IPS-20b (cell line): ENCODE measurements at regions not wholly inside any gene's neighbourhood (a gene's known extent, or its start where the extent isn't known, plus 50 kb on each side); places are given as distances from the start of the nearest gene placed in this dataset.
A peak's percentile ranks its signal among the peaks of the same experiment; 100 is the strongest.

Source experiments
- H3K27ac ChIP-seq: one replicate; pipeline ENCODE4 v1.5.1; 2013; ENCODE audit warnings: low read length
- H3K27me3 ChIP-seq: 2 replicates; pipeline ENCODE4 v1.6.1; 2013; ENCODE audit warnings: mild to moderate bottlenecking, low read length, inconsistent platforms; ENCODE audit not compliant: insufficient read depth
- H3K36me3 ChIP-seq: 2 replicates; pipeline ENCODE4 v1.6.1; 2013; ENCODE audit warnings: low read depth, mild to moderate bottlenecking, inconsistent platforms, low read length, moderate library complexity; ENCODE audit not compliant: insufficient read depth
- H3K4me1 ChIP-seq: 2 replicates; pipeline ENCODE4 v1.6.1; 2013; ENCODE audit warnings: mild to moderate bottlenecking, control low read depth, inconsistent platforms, low read length, moderate library complexity; ENCODE audit not compliant: insufficient read depth
- H3K4me3 ChIP-seq: 2 replicates; pipeline ENCODE4 v1.5.1; 2013; ENCODE audit warnings: mild to moderate bottlenecking, low read length, inconsistent platforms
- H3K9ac ChIP-seq: 2 replicates; pipeline ENCODE4 v1.6.1; 2013; ENCODE audit warnings: low read depth, mild to moderate bottlenecking, inconsistent platforms, low read length, moderate library complexity
- H3K9me3 ChIP-seq: 2 replicates; pipeline ENCODE4 v1.6.1; 2013; ENCODE audit warnings: mild to moderate bottlenecking, low read depth, low read length, inconsistent platforms; ENCODE audit not compliant: insufficient read depth

- H3K9me3 ChIP-seq = no peaks in the 10 kb centered on the region
- no peak overlapping the region for H3K4me3 ChIP-seq
- H3K4me1 ChIP-seq = no peaks in the 10 kb centered on the region
- H3K9ac ChIP-seq = no peak overlapping the region
- no peak overlapping the region for H3K27ac ChIP-seq
- no peaks in the 10 kb centered on the region for H3K36me3 ChIP-seq
- H3K27me3 ChIP-seq = no peaks in the 10 kb centered on the region
Observed at GRCh38 chr12:23001487-23001886, 376.5 kb downstream of the ETNK1 start.

DNA sequence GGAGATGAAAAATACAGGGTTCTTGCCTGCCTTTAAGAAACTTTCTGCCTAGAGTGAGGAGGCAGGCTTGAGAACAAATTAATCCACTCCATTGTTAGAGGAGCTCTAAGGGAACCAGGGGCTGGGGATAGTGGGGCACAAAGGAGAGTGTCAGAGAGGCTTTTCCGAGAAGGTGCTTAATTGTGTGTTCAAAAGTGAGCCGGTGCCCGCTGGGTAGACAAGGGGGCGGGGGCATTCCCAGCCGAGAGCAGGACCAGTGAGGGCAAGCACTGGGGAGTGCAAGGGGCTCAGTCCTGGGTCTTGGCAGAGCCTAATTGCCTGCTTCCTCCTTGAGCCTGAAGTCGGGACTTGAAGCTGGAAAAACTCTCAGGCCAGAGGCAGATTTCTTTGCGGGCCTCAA lies 377.4 kb downstream of the ETNK1 start:
- H3K4me3 ChIP-seq = no peak overlapping the region
- no peak overlapping the region for H3K27ac ChIP-seq
- H3K9ac ChIP-seq = no peak overlapping the region
- no peaks in the 10 kb centered on the region for H3K36me3 ChIP-seq
- H3K4me1 ChIP-seq = no peaks in the 10 kb centered on the region
- H3K27me3 ChIP-seq = no peaks in the 10 kb centered on the region
- H3K9me3 ChIP-seq = no peaks in the 10 kb centered on the region

DNA sequence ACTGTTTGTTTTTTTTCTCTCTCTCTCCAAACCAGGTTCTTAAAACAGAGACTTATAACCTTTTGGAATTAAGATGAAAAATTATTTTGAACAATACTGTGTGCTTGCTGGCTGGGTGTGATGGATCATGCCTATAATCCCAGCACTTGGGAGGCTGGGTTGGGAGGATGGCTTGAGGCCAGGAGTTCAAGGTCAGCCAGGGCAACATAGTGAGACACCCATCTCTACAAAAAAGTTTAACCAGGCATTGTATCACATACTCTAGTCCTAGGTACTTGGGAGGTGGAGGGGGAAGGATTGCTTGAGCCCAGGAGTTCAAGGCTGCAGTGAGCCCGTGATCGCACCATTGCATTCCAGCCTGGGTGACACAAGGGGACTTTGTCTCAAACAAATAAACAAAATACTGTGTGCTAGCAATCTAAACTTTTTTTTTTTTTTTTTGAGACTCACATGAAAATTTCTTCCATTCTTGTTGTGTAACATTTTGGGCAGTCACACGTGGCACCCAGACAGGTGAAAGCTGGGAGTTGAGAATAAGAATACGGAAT lies 379.6 kb downstream of the ETNK1 start:
- H3K9ac ChIP-seq = no peak overlapping the region
- H3K27ac ChIP-seq = no peak overlapping the region
- H3K4me3 ChIP-seq = no peak overlapping the region
- H3K36me3 ChIP-seq = no peaks in the 10 kb centered on the region
- H3K9me3 ChIP-seq = no peaks in the 10 kb centered on the region
- no peaks in the 10 kb centered on the region for H3K4me1 ChIP-seq
- H3K27me3 ChIP-seq = no peaks in the 10 kb centered on the region

DNA sequence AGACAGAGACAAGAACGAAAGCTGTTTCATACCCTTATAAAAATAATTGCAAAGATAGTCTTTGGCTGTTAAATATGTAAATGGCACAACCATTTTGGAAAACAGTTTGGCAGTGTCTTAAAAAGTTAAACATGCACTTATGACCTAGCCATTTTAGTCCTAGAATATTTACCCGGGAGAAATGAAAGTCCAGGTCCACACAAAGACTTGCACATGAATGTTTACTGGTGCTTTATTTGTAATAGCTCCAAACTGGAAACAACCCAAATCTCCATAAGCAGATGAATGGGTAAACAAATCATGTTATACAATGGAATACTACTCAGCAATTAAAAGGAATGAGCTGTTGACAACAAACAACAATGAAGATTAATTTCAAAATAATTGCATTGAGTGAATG lies 380.4 kb downstream of the ETNK1 start:
- H3K9me3 ChIP-seq = no peaks in the 10 kb centered on the region

GRCh38 chr12:23006413-23006812 lies 381.4 kb downstream of the ETNK1 start:
- H3K4me3 ChIP-seq = no peak overlapping the region
- H3K27ac ChIP-seq = no peak overlapping the region
- no peaks in the 10 kb centered on the region for H3K36me3 ChIP-seq
- H3K9me3 ChIP-seq = no peaks in the 10 kb centered on the region
- H3K4me1 ChIP-seq = no peaks in the 10 kb centered on the region
- no peaks in the 10 kb centered on the region for H3K27me3 ChIP-seq
- H3K9ac ChIP-seq = no peak overlapping the region

More for the DNA sequence above, 380.4 kb downstream of the ETNK1 start:
- Histone ChIP-seq H3K27ac (no peak overlapping the region), H3K36me3 (no peaks in the 10 kb centered on the region), H3K27me3 (no peaks in the 10 kb centered on the region), H3K4me3 (no peak overlapping the region), H3K4me1 (no peaks in the 10 kb centered on the region), H3K9ac (no peak overlapping the region)

- Histone ChIP-seq H3K4me3 (no peak overlapping the region), H3K9ac (no peak overlapping the region), H3K36me3 (no peaks in the 10 kb centered on the region), H3K27ac (no peak overlapping the region), H3K27me3 (no peaks in the 10 kb centered on the region), H3K4me1 (no peaks in the 10 kb centered on the region), H3K9me3 (no peaks in the 10 kb centered on the region)
Observed at GRCh38 chr12:23008623-23009022, 383.7 kb downstream of the ETNK1 start.

DNA sequence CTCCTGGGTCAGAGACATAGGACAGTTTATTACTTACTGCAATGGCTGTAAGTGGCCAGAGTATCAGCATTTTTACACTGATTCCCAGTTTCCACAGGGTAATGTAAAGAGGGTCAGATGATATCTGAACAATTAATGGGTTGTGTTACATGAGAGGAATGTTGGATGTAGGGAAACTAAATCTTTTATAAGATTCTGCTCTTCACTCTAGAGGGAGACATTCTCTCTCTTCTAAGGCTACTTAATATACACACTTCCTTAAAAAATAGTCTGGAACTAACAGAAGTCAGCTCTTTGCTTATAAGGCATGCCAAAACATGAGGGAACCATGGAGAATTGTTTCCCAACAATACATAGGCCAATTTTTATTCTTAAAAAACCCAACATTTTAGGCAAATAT lies 389.8 kb downstream of the ETNK1 start:
- Histone ChIP-seq H3K4me3 (no peak overlapping the region), H3K9ac (no peak overlapping the region), H3K4me1 (no peaks in the 10 kb centered on the region), H3K27me3 (no peaks in the 10 kb centered on the region), H3K9me3 (no peaks in the 10 kb centered on the region), H3K27ac (no peak overlapping the region), H3K36me3 (no peaks in the 10 kb centered on the region)

GRCh38 chr12:23025372-23026016 lies 400.5 kb downstream of the ETNK1 start:
- Histone ChIP-seq H3K36me3 (no peaks in the 10 kb centered on the region), H3K9me3 (no peaks in the 10 kb centered on the region), H3K4me1 (peaks cover 32% of the 10 kb centered on the region), H3K9ac (peak overlapping the region; percentile 13; the same call in 1 of the 2 replicates), H3K27ac (no peak overlapping the region), H3K27me3 (no peaks in the 10 kb centered on the region), H3K4me3 (peak overlapping the region; percentile 31; the same call in 1 of the 2 replicates)

GRCh38 chr12:23028158-23028802 lies 403.3 kb downstream of the ETNK1 start:
- Histone ChIP-seq H3K9ac (no peak overlapping the region), H3K36me3 (no peaks in the 10 kb centered on the region), H3K4me3 (no peak overlapping the region)

DNA sequence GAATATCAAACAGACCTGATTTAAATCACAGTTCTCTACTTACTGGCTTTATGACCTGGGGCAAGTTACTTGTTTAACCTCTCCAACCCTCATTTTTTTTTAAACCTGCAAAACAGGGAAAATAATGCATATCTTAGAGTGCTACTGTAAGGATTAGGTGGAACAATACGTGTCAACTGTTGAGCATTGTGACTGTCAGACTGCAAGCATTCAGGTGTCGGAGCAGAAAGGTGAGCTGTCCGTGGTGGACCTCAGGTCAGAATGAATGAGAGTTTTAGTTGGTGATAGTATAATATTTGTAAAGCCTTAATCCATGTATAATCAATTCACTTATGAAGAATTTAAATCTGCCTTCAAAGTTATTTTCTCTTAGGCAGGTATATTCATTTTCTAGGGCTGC lies 404.2 kb downstream of the ETNK1 start:
- no peaks in the 10 kb centered on the region for H3K9me3 ChIP-seq
- no peaks in the 10 kb centered on the region for H3K27me3 ChIP-seq
- no peak overlapping the region for H3K27ac ChIP-seq
- H3K9ac ChIP-seq = no peak overlapping the region
- H3K36me3 ChIP-seq = no peaks in the 10 kb centered on the region
- H3K4me3 ChIP-seq = no peak overlapping the region
- peaks cover 30% of the 10 kb centered on the region for H3K4me1 ChIP-seq

More at GRCh38 chr12:23028158-23028802, 403.3 kb downstream of the ETNK1 start:
- H3K4me1 ChIP-seq = peaks cover 34% of the 10 kb centered on the region
- H3K9me3 ChIP-seq = no peaks in the 10 kb centered on the region
- H3K27me3 ChIP-seq = no peaks in the 10 kb centered on the region
- no peak overlapping the region for H3K27ac ChIP-seq

DNA sequence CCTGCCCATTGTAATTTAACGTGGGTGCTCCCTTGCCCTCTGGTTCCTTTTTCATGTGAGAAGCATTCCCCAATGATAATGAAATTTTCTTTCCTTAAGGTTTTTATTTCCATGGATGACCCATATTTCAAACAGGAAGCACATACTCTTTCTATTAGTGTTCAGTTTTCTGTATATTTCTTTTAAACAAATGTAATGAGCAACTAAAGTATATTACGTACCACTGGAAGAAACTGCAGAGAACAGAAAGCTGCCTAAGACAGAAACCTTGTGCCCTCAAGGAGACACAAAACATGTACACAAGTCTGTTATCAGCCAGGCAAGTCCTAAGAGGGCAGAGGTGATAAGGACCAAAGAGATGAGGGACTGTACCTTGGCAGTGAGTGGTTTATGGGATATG lies 414.9 kb downstream of the ETNK1 start:
- no peaks in the 10 kb centered on the region for H3K4me1 ChIP-seq
- no peak overlapping the region for H3K9ac ChIP-seq
- H3K27me3 ChIP-seq = no peaks in the 10 kb centered on the region
- no peaks in the 10 kb centered on the region for H3K36me3 ChIP-seq
- no peaks in the 10 kb centered on the region for H3K9me3 ChIP-seq
- H3K4me3 ChIP-seq = no peak overlapping the region
- H3K27ac ChIP-seq = no peak overlapping the region

DNA sequence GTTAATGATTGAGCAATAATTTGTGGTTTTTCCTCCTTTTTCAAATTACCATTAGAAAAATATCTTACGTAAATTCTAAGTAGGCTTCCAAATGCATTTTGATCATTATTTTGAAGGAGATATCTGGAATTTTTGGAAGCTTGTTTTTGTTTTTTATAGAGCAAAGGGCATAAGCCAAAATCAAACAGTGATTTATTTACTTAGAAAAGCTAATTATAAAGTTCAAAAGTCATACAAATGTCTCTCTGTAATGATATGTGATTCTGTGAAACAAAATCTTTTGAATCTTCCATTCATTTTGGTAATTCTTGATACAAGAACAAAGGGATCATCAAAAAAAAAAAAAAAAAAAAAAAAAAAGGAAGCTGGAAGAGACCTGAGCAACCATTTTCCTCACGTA lies 416.8 kb downstream of the ETNK1 start:
- no peaks in the 10 kb centered on the region for H3K36me3 ChIP-seq
- H3K4me1 ChIP-seq = no peaks in the 10 kb centered on the region
- no peaks in the 10 kb centered on the region for H3K9me3 ChIP-seq
- H3K27ac ChIP-seq = no peak overlapping the region
- H3K4me3 ChIP-seq = no peak overlapping the region
- H3K27me3 ChIP-seq = no peaks in the 10 kb centered on the region
- H3K9ac ChIP-seq = no peak overlapping the region
